GM10248 (cell line): ENCODE measurements at regions not wholly inside any gene's neighbourhood (a gene's known extent, or its start where the extent isn't known, plus 50 kb on each side); places are given as distances from the start of the nearest gene placed in this dataset.

Experiments used
- CTCF ChIA-PET: fragments of 300-600 bp; sonication (Branson Sonifier 250); formaldehyde crosslinking; extraction: SDS; loops from one replicate; lab custom pipeline; 2021; ENCODE audit warnings: antibody characterized with exemption; lab: Yijun Ruan, JAX
- POLR2A ChIA-PET: fragments of 350-650 bp; sonication (Branson Sonifier 250); formaldehyde crosslinking; extraction: SDS; loops from one replicate; lab custom pipeline; 2020; ENCODE audit warnings: antibody characterized with exemption; lab: Yijun Ruan, JAX
- DNase-seq: peaks from one replicate; pipeline ENCODE4 v3.0.0; 2012; ENCODE audit errors: extremely low spot score
- TF ChIP-seq, protein P1 (sequence below): IDR thresholded peaks from 2 replicates; pipeline ENCODE4 v1.5.1; 2012; ENCODE audit warnings: mild to moderate bottlenecking, low read depth; ENCODE audit errors: extremely low read depth, missing control alignments, control extremely low read depth

DNA sequence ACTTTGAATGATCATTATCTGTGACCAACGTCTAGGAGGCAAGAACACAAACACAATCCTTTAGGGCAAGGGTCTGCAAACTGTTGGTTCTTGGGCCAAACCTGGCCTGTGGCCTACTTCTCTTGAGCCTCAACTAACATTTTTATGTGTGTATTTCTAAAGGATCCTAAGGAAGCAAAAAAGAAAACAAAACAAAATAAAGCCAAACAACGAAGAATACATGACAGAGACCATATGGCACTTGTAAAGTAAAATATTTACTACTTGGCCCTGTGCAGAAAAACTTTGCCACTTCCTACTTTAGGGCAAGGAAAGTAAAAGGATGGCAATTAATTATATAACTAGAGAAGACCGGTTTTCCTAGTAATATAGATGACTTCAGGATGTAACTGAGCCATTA, 1056.2 kb downstream of the EPHA7 start:
- TF ChIP-seq, protein P1, sequence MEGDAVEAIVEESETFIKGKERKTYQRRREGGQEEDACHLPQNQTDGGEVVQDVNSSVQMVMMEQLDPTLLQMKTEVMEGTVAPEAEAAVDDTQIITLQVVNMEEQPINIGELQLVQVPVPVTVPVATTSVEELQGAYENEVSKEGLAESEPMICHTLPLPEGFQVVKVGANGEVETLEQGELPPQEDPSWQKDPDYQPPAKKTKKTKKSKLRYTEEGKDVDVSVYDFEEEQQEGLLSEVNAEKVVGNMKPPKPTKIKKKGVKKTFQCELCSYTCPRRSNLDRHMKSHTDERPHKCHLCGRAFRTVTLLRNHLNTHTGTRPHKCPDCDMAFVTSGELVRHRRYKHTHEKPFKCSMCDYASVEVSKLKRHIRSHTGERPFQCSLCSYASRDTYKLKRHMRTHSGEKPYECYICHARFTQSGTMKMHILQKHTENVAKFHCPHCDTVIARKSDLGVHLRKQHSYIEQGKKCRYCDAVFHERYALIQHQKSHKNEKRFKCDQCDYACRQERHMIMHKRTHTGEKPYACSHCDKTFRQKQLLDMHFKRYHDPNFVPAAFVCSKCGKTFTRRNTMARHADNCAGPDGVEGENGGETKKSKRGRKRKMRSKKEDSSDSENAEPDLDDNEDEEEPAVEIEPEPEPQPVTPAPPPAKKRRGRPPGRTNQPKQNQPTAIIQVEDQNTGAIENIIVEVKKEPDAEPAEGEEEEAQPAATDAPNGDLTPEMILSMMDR = no peak
- CTCF ChIA-PET = no interaction called here
- POLR2A ChIA-PET = no interaction called here
- no peak for DNase-seq

DNA sequence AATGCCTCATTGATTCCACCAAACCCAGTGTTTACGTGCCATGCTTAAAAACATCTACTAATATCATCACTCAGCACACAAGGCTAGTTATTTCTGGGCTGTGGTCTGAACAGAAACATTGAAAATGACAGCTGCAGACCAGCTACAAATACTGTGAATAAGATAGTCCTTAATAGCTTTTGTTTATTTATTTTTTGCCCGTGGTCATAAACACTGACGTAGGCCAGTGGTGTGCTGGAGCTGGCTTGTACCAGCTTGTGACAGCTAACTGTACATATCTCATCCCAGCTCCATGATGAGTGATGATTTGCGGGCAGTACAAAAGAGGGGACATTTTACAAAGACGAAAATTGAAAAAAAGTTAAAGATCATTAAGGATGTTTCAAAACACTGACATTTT, 1057.0 kb downstream of the EPHA7 start:
- no peak for DNase-seq
- POLR2A ChIA-PET = no interaction called here
- CTCF ChIA-PET = no interaction called here
- TF ChIP-seq, protein P1 = no peak

DNA sequence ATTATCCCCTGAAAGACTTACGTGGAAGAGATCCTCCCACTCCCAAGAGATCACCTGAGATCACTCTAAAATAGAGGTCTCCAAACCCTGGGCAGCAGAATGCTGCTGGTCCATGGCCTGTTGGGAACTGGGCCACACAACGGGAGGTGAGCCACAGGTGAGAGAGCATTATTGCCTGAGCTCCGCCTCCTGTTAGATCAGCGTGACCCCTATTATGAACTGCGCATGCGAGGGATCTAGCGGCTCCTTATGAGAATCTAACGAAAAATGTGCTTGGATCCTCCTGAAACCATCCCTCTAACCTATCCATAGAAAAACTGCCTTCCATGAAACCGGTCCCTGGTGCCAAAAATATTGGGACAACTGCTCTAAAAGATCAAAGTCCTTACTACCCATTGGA, 1057.4 kb downstream of the EPHA7 start:
- DNase-seq = no peak
- CTCF ChIA-PET = interaction anchor here (1.4 kb wide), 1 partner anchor 10 kb away, joined by 3 read pairs; no protein-coding TSS in a partner anchor
- POLR2A ChIA-PET = no interaction called here
- TF ChIP-seq, protein P1 = no peak

DNA sequence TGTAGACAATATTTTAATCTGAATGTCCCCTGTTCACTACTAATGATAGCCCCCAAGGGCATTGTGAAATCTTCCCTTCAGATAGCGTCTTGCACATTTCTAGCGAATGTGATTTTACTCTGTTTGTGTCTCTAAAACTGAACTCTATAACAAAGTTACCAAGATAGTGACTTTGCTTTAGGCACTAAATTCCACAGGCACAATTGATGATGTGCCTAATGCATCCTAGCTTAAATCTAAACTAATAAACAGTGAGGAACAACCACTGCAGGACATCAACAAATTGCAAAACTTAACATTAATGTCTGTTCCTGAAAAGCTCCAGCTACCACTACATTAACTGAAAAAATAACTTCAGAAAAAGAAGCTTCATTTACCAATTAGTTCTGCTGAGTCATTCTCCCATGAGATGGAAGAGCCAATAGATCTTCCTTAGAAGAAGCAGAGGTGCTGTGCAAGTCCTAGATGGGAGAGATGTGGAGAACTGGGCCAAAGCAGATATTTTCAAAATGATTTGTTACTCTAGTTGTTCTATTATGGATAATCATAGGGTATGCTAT, 1065.0 kb downstream of the EPHA7 start:
- POLR2A ChIA-PET = no interaction called here
- TF ChIP-seq, protein P1 = no peak
- CTCF ChIA-PET = no interaction called here
- DNase-seq = no peak

DNA sequence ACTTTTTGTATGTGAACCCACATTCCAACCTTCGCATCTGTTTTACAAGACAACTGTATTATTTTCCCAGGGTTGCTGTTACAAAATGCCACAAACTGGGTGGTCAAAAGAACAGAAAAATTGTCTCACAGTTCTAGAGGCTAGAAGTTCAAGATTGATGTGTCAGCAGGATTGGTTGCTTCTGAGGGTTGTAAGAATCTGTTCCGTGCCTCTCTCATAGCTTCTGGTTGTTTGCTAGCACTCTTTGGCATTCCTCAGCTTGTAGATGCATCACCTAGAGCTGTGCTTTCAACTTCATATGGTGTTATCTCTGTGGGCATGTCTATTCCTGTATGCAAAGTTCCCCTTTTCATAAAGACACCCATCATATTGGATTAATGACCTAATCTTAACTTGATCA, 1067.2 kb downstream of the EPHA7 start:
- ChIA-PET POLR2A (no interaction called here), CTCF (interaction anchor here (1.1 to 1.6 kb wide), 2 partner anchors 9 kb away, joined by 3 read pairs; no protein-coding TSS in a partner anchor)
- TF ChIP-seq, protein P1 = no peak
- DNase-seq = no peak

DNA sequence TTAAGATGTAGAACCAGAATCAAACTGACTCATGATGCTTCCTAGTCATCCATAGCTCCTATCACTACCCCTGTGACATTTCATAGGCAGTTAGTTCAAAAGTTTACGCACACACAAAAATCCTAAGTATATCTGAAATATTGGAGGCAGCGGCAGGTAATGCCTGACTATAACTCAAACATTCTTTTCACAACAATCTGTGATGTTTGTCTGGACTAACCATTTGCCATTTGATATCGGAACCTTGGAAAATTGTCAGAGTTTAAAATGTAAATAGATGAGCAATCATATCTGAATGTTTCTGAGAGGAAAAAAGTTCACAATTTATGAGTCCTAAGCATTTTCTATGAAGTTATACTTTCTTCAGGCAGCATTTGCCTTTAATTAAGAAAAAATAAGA, 1078.2 kb downstream of the EPHA7 start:
- DNase-seq = no peak
- TF ChIP-seq, protein P1 = no peak
- ChIA-PET POLR2A (no interaction called here), CTCF (interaction anchor here (1.4 kb wide), 1 partner anchor 9 kb away, joined by 3 read pairs; no protein-coding TSS in a partner anchor)
